Gastrocnemius medialis (tissue), 4 donors: ENCODE measurements at regions not wholly inside any gene's neighbourhood (a gene's known extent, or its start where the extent isn't known, plus 50 kb on each side); places are given as distances from the start of the nearest gene placed in this dataset.

ENCODE experiments used
- ATAC-seq, 2 donors: fragments of 150-250 bp; one replicate each; pipeline ENCODE4 v1.9.1; 2016
- DNase-seq, 2 donors: peaks; one replicate each; pipeline ENCODE4 v3.0.0-alpha.2; 2019
- H3K27ac ChIP-seq, 4 donors: fragments of 200-600 bp; sonication (generic); 1 replicate in 1 of 4; 2 replicates in 3 of 4; pipeline ENCODE4 v1.5.1; 2016 to 2018; ENCODE audit warnings: mild to moderate bottlenecking in 2 of 4, moderate library complexity in 1 of 4
- H3K27me3 ChIP-seq, 3 donors: fragments of 200-600 bp; sonication (generic) in 2 of 3; 1 replicate in 1 of 3; 2 replicates in 2 of 3; pipeline versions ENCODE4 v1.5.1 to v1.6.0; 2016 to 2019; ENCODE audit warnings: mild to moderate bottlenecking in 1 of 3, moderate library complexity in 1 of 3
- H3K36me3 ChIP-seq, 2 donors: fragments of 200-600 bp; sonication (generic) in 1 of 2; one replicate each; pipeline ENCODE4 v1.5.1; 2017 to 2018
- H3K4me1 ChIP-seq, 2 donors: fragments of 200-600 bp; sonication (generic) in 1 of 2; one replicate each; pipeline ENCODE4 v1.5.1; 2016 to 2017; ENCODE audit warnings: mild to moderate bottlenecking in 2 of 2
- H3K4me3 ChIP-seq, 4 donors: fragments of 200-600 bp; sonication (generic) in 3 of 4; 1 replicate in 1 of 4; 2 replicates in 3 of 4; pipeline ENCODE4 v1.5.1; 2016 to 2019; ENCODE audit warnings: mild to moderate bottlenecking in 2 of 4
- H3K9me3 ChIP-seq, 3 donors: fragments of 200-600 bp; sonication (generic) in 2 of 3; 1 replicate in 1 of 3; 2 replicates in 2 of 3; pipeline ENCODE4 v1.5.1; 2016 to 2019
- CTCF ChIP-seq, 5 experiments: fragments of 450-650 bp in 3 of 5; fragments of 200-600 bp in 2 of 5; sonication (generic) in 2 of 5; IDR thresholded peaks in 4 of 5; conservative IDR thresholded peaks in 1 of 5; 1 replicate in 4 of 5; 2 replicates in 1 of 5; pipeline ENCODE4 v1.5.1; 2016 to 2019; ENCODE audit warnings: antibody characterized with exemption in 5 of 5, mild to moderate bottlenecking in 3 of 5, moderate library complexity in 3 of 5
- POLR2A ChIP-seq, 2 donors: fragments of 450-650 bp; IDR thresholded peaks; one replicate each; pipeline ENCODE4 v1.6.1; 2017; ENCODE audit warnings: antibody characterized with exemption in 2 of 2, mild to moderate bottlenecking in 2 of 2, moderate library complexity in 2 of 2
- in situ Hi-C, 4 donors: fragments of 200-750 bp; cut with MboI; loops; one replicate each; pipeline versions ENCODE4 v1.15.0 to v1.8.0; 2017; ENCODE audit warnings: low sequenced_read_pairs in 4 of 4
- intact Hi-C: fragments of 100-400 bp; cut with DNase I; formaldehyde crosslinking; loops from one replicate; pipeline ENCODE4 v1.15.1; 2023; ENCODE audit warnings: low total_unique reads

- DNase-seq (no peak), ATAC-seq (no peak)
- H3K4me3 ChIP-seq, result no peak overlapping the region
- H3K27me3 ChIP-seq, result no peaks in the 10 kb centered on the region
- in situ Hi-C loops, result no loop called here
- intact Hi-C loops, result no loop called here
- H3K36me3 ChIP-seq, result no peaks in the 10 kb centered on the region
- TF ChIP-seq CTCF (IDR thresholded peaks at IDR 0.05 in 4 of 5, conservative IDR thresholded peaks at IDR 0.05 in 1 of 5), result no peak
- no peak for TF ChIP-seq POLR2A (IDR thresholded peaks at IDR 0.05)
- no peaks in the 10 kb centered on the region for H3K9me3 ChIP-seq
- H3K4me1 ChIP-seq, result peaks cover 0 to 3% of the 10 kb centered on the region in 2 donors
- H3K27ac ChIP-seq, result peak overlapping the region; percentile 19 to 48 (median 34)
These were observed 71.3 kb upstream of the FOXC1 start for GRCh38 chr6:1538369-1538768.

- H3K4me1 ChIP-seq, result peaks cover 0 to 3% of the 10 kb centered on the region in 2 donors
- H3K27ac ChIP-seq, result peak overlapping the region; percentile 19 to 48 (median 34)
- H3K4me3 ChIP-seq, result no peak overlapping the region
- H3K36me3 ChIP-seq, result no peaks in the 10 kb centered on the region
- peak; percentile 60 to 61 for ATAC-seq
- no peaks in the 10 kb centered on the region for H3K27me3 ChIP-seq
- H3K9me3 ChIP-seq, result no peaks in the 10 kb centered on the region
- intact Hi-C loops, result no loop called here
- in situ Hi-C loops, result no loop called here
- no peak for DNase-seq
- no peak for TF ChIP-seq CTCF (IDR thresholded peaks at IDR 0.05 in 4 of 5, conservative IDR thresholded peaks at IDR 0.05 in 1 of 5)
- no peak for TF ChIP-seq POLR2A (IDR thresholded peaks at IDR 0.05)
These were observed 70.8 kb upstream of the FOXC1 start for GRCh38 chr6:1538810-1539478.

GRCh38 chr6:1540864-1541521 lies 68.7 kb upstream of the FOXC1 start:
- Histone ChIP-seq H3K9me3 (no peaks in the 10 kb centered on the region), H3K27ac (no peak overlapping the region), H3K27me3 (no peaks in the 10 kb centered on the region), H3K4me3 (no peak overlapping the region), H3K36me3 (no peaks in the 10 kb centered on the region), H3K4me1 (peaks cover 0 to 3% of the 10 kb centered on the region in 2 donors)
- TF ChIP-seq POLR2A (IDR thresholded peaks at IDR 0.05) (no peak), CTCF (IDR thresholded peaks at IDR 0.05 in 4 of 5, conservative IDR thresholded peaks at IDR 0.05 in 1 of 5) (no peak)
- ATAC-seq (no peak), DNase-seq (no peak)
- intact Hi-C loops, result no loop called here
- in situ Hi-C loops, result no loop called here

GRCh38 chr6:1542335-1542734 lies 67.4 kb upstream of the FOXC1 start:
- Histone ChIP-seq H3K27me3 (no peaks in the 10 kb centered on the region), H3K27ac (no peak overlapping the region), H3K4me3 (no peak overlapping the region), H3K4me1 (peaks cover 0 to 3% of the 10 kb centered on the region in 2 donors), H3K36me3 (no peaks in the 10 kb centered on the region), H3K9me3 (no peaks in the 10 kb centered on the region)
- DNase-seq (no peak), ATAC-seq (no peak)
- TF ChIP-seq POLR2A (IDR thresholded peaks at IDR 0.05) (no peak), CTCF (IDR thresholded peaks at IDR 0.05 in 4 of 5, conservative IDR thresholded peaks at IDR 0.05 in 1 of 5) (no peak)
- intact Hi-C loops (no loop called here), in situ Hi-C loops (no loop called here)
